T-cell (primary cell): ENCODE measurements at regions not wholly inside any gene's neighbourhood (a gene's known extent, or its start where the extent isn't known, plus 50 kb on each side); places are given as distances from the start of the nearest gene placed in this dataset.

Experiments used
- ATAC-seq, 4 experiments: fragments of 200-7000 bp in 3 of 4; fragments of 150-1000 bp in 1 of 4; cut with Tn5 transposase; replicated peaks in 1 of 4; 1 replicate in 3 of 4; 2 replicates in 1 of 4; pipeline ENCODE4 v1.10.0; 2021; ENCODE audit warnings: moderate library complexity in 3 of 4, mild to moderate bottlenecking in 2 of 4, moderate number of reproducible peaks in 1 of 4
- CTCF ChIA-PET, 2 donors: fragments of 300-600 bp; sonication (Branson Sonifier 250); formaldehyde crosslinking; loops; one replicate each; lab custom pipeline; 2022; ENCODE audit warnings: antibody characterized with exemption in 2 of 2; lab: Charles Lee
- POLR2A ChIA-PET, 2 donors: fragments of 300-600 bp; sonication (Branson Sonifier 250); formaldehyde crosslinking; loops; one replicate each; lab custom pipeline; 2022; ENCODE audit warnings: antibody characterized with exemption in 2 of 2; lab: Charles Lee
- DNase-seq, 35 experiments: peaks; one replicate each; pipeline versions ENCODE4 v3.0.0 to v3.0.0-alpha.2; 2013 to 2023
- H3K27ac ChIP-seq: one replicate; pipeline ENCODE4 v1.5.1; 2013; ENCODE audit warnings: low read length
- H3K27me3 ChIP-seq, 2 experiments: replicated peaks in 1 of 2; 1 replicate in 1 of 2; 2 replicates in 1 of 2; pipeline versions ENCODE4 v1.6.1 to v1.7.0; 2013; ENCODE audit warnings: low read length in 1 of 2, mixed read lengths in 1 of 2; ENCODE audit not compliant: control insufficient read depth in 2 of 2, insufficient read depth in 2 of 2; ENCODE audit errors: extremely low read depth in 1 of 2
- H3K36me3 ChIP-seq, 2 donors: 1 replicate in 1 of 2; 2 replicates in 1 of 2; pipeline versions ENCODE4 v1.6.1 to v1.7.0; 2013; ENCODE audit warnings: low read length in 1 of 2; ENCODE audit not compliant: control insufficient read depth in 2 of 2, insufficient read depth in 1 of 2; ENCODE audit errors: extremely low read depth in 1 of 2
- H3K4me1 ChIP-seq, 2 experiments: 1 replicate in 1 of 2; 2 replicates in 1 of 2; pipeline versions ENCODE4 v1.6.1 to v1.7.0; 2013; ENCODE audit warnings: low read length in 2 of 2, mixed read lengths in 1 of 2; ENCODE audit not compliant: insufficient read depth in 2 of 2, control insufficient read depth in 1 of 2; ENCODE audit errors: extremely low read depth in 1 of 2
- H3K4me3 ChIP-seq, 2 donors: 1 replicate in 1 of 2; 2 replicates in 1 of 2; pipeline versions ENCODE4 v1.5.1 to v1.7.0; 2013; ENCODE audit warnings: mild to moderate bottlenecking in 2 of 2, low read length in 1 of 2, moderate library complexity in 1 of 2; ENCODE audit not compliant: control insufficient read depth in 1 of 2; ENCODE audit errors: extremely low read depth in 1 of 2
- H3K9me3 ChIP-seq: 2 replicates; pipeline ENCODE4 v1.7.0; 2013
- H3K27ac Mint-ChIP-seq, 2 donors: one replicate each; pipeline ENCODE4 v1.8.0; 2020 to 2021; ENCODE audit warnings: mild to moderate bottlenecking in 2 of 2, mixed read lengths in 2 of 2
- H3K27me3 Mint-ChIP-seq, 2 donors: one replicate each; pipeline ENCODE4 v1.8.0; 2021 to 2022; ENCODE audit warnings: mixed read lengths in 2 of 2
- H3K36me3 Mint-ChIP-seq: one replicate; pipeline ENCODE4 v1.8.0; 2021; ENCODE audit warnings: mixed read lengths
- H3K4me1 Mint-ChIP-seq, 3 donors: one replicate each; pipeline ENCODE4 v1.8.0; 2020 to 2022; ENCODE audit warnings: mixed read lengths in 3 of 3, mild to moderate bottlenecking in 1 of 3
- H3K4me3 Mint-ChIP-seq, 3 donors: one replicate each; pipeline ENCODE4 v1.8.0; 2020 to 2022; ENCODE audit warnings: mild to moderate bottlenecking in 3 of 3, mixed read lengths in 3 of 3, moderate library complexity in 3 of 3
- H3K9me3 Mint-ChIP-seq, 3 donors: one replicate each; pipeline ENCODE4 v1.8.0; 2020 to 2022; ENCODE audit warnings: mixed read lengths in 3 of 3
- WGBS: methylation state at CpG from one replicate; pipeline ENCODE4 v1.1.5; 2013; ENCODE audit warnings: missing lambda C conversion rate; ENCODE audit not compliant: insufficient coverage; 5-methylcytosine and 5-hydroxymethylcytosine counted together

GRCh38 chrX:39514801-39515200 is 583.0 kb downstream of the BCOR start:
- Histone ChIP-seq H3K4me1 (no peaks in the 10 kb centered on the region), H3K4me3 (no peak overlapping the region), H3K36me3 (no peaks in the 10 kb centered on the region), H3K27ac (no peak overlapping the region), H3K27me3 (no peaks in the 10 kb centered on the region), H3K9me3 (no peaks in the 10 kb centered on the region)
- no peaks in the 10 kb centered on the region for H3K4me1 Mint-ChIP-seq
- ChIA-PET POLR2A (no interaction called here), CTCF (no interaction called here)
- peaks cover 0 to 6% (median 3%) of the 10 kb centered on the region in 3 donors for H3K9me3 Mint-ChIP-seq
- DNase-seq (no peak), ATAC-seq (no peak)
- H3K36me3 Mint-ChIP-seq, result no peaks in the 10 kb centered on the region
- peaks cover 0 to 17% of the 10 kb centered on the region in 2 donors for H3K27me3 Mint-ChIP-seq
- H3K27ac Mint-ChIP-seq, result no peak overlapping the region
- WGBS, result no CpG with 5 or more reads among the region's 7 CpGs
- no peak overlapping the region for H3K4me3 Mint-ChIP-seq

- Histone ChIP-seq H3K4me3 (no peak overlapping the region), H3K27ac (no peak overlapping the region), H3K9me3 (no peaks in the 10 kb centered on the region), H3K36me3 (no peaks in the 10 kb centered on the region), H3K4me1 (no peaks in the 10 kb centered on the region), H3K27me3 (no peaks in the 10 kb centered on the region)
- Mint-ChIP-seq H3K36me3 (no peaks in the 10 kb centered on the region), H3K27ac (no peak overlapping the region), H3K4me1 (no peaks in the 10 kb centered on the region), H3K4me3 (no peak overlapping the region), H3K9me3 (no peaks in the 10 kb centered on the region), H3K27me3 (peaks cover 0 to 21% of the 10 kb centered on the region in 2 donors)
- DNase-seq, result no peak
- ChIA-PET CTCF (no interaction called here), POLR2A (no interaction called here)
- 95% methylated on average over 7 of the region's 17 CpGs for WGBS
- no peak for ATAC-seq
Measured at GRCh38 chrX:39516427-39516841, 581.3 kb downstream of the BCOR start.

- no peaks in the 10 kb centered on the region for H3K4me1 ChIP-seq
- H3K27me3 ChIP-seq, result no peaks in the 10 kb centered on the region
- no peak overlapping the region for H3K4me3 ChIP-seq
- CTCF ChIA-PET, result no interaction called here
- DNase-seq (no peak), ATAC-seq (no peak)
- Mint-ChIP-seq H3K27ac (no peak overlapping the region), H3K9me3 (no peaks in the 10 kb centered on the region), H3K27me3 (peaks cover 0 to 21% of the 10 kb centered on the region in 2 donors), H3K4me1 (no peaks in the 10 kb centered on the region), H3K36me3 (no peaks in the 10 kb centered on the region), H3K4me3 (no peak overlapping the region)
- H3K27ac ChIP-seq, result no peak overlapping the region
- POLR2A ChIA-PET, result no interaction called here
- H3K9me3 ChIP-seq, result no peaks in the 10 kb centered on the region
- H3K36me3 ChIP-seq, result no peaks in the 10 kb centered on the region
- no CpG with 5 or more reads among the region's 16 CpGs for WGBS
Measured at GRCh38 chrX:39518476-39519029, 579.2 kb downstream of the BCOR start.

- 89% methylated on average over 3 of the region's 19 CpGs for WGBS
- Mint-ChIP-seq H3K9me3 (no peaks in the 10 kb centered on the region), H3K4me1 (no peaks in the 10 kb centered on the region), H3K27ac (no peak overlapping the region), H3K4me3 (no peak overlapping the region), H3K27me3 (peaks cover 0 to 20% of the 10 kb centered on the region in 2 donors), H3K36me3 (no peaks in the 10 kb centered on the region)
- Histone ChIP-seq H3K36me3 (no peaks in the 10 kb centered on the region), H3K27ac (no peak overlapping the region), H3K27me3 (no peaks in the 10 kb centered on the region), H3K9me3 (no peaks in the 10 kb centered on the region), H3K4me3 (no peak overlapping the region), H3K4me1 (no peaks in the 10 kb centered on the region)
- ChIA-PET POLR2A (no interaction called here), CTCF (no interaction called here)
- ATAC-seq (no peak), DNase-seq (no peak)
Measured at GRCh38 chrX:39519030-39519488, 578.7 kb downstream of the BCOR start.

- Mint-ChIP-seq H3K4me1 (no peaks in the 10 kb centered on the region), H3K9me3 (no peaks in the 10 kb centered on the region), H3K36me3 (no peaks in the 10 kb centered on the region), H3K4me3 (no peak overlapping the region), H3K27me3 (peaks cover 0 to 13% of the 10 kb centered on the region in 2 donors), H3K27ac (no peak overlapping the region)
- ATAC-seq, result no peak
- no peak overlapping the region for H3K27ac ChIP-seq
- H3K4me1 ChIP-seq, result no peaks in the 10 kb centered on the region
- no peaks in the 10 kb centered on the region for H3K36me3 ChIP-seq
- H3K4me3 ChIP-seq, result no peak overlapping the region
- WGBS, result 57% methylated on average over 3 of the region's 14 CpGs
- POLR2A ChIA-PET, result no interaction called here
- no peak for DNase-seq
- H3K9me3 ChIP-seq, result no peaks in the 10 kb centered on the region
- CTCF ChIA-PET, result no interaction called here
- no peaks in the 10 kb centered on the region for H3K27me3 ChIP-seq
Measured at GRCh38 chrX:39519566-39520301, 578.0 kb downstream of the BCOR start.

GRCh38 chrX:39525758-39526157 is 572.0 kb downstream of the BCOR start:
- no peaks in the 10 kb centered on the region for H3K36me3 ChIP-seq
- no peaks in the 10 kb centered on the region for H3K27me3 ChIP-seq
- CTCF ChIA-PET, result no interaction called here
- Mint-ChIP-seq H3K27me3 (peaks cover 0 to 5% of the 10 kb centered on the region in 2 donors), H3K9me3 (no peaks in the 10 kb centered on the region), H3K27ac (no peak overlapping the region), H3K36me3 (no peaks in the 10 kb centered on the region), H3K4me3 (no peak overlapping the region), H3K4me1 (no peaks in the 10 kb centered on the region)
- H3K4me3 ChIP-seq, result no peak overlapping the region
- DNase-seq (no peak), ATAC-seq (no peak)
- WGBS, result no CpG with 5 or more reads among the region's 3 CpGs
- no peaks in the 10 kb centered on the region for H3K4me1 ChIP-seq
- POLR2A ChIA-PET, result no interaction called here
- H3K9me3 ChIP-seq, result no peaks in the 10 kb centered on the region
- no peak overlapping the region for H3K27ac ChIP-seq
